PC-9 (cell line): ENCODE measurements at regions not wholly inside any gene's neighbourhood (a gene's known extent, or its start where the extent isn't known, plus 50 kb on each side); places are given as distances from the start of the nearest gene placed in this dataset.

Experiments used
- BruUV-seq: library from RNA; stranded (reverse); fragments of 400-500 nt; replicated peaks from 2 replicates; lab custom pipeline; 2021; lab: Mats Ljungman, UMichigan
- CTCF ChIA-PET: fragments of 300-600 bp; sonication (Branson Sonifier 250); formaldehyde crosslinking; loops from one replicate; lab custom pipeline; 2022; ENCODE audit warnings: antibody characterized with exemption; lab: Charles Lee
- POLR2A ChIA-PET: fragments of 300-600 bp; sonication (Branson Sonifier 250); formaldehyde crosslinking; loops from one replicate; lab custom pipeline; 2022; ENCODE audit warnings: antibody characterized with exemption; ENCODE audit not compliant: unreplicated experiment; lab: Charles Lee
- DNase-seq, 2 experiments: peaks; one replicate each; pipeline versions ENCODE4 v3.0.0 to v3.0.0-alpha.2; 2015 to 2022; ENCODE audit warnings: mixed read lengths in 1 of 2
- H2AFZ ChIP-seq: fragments of 200-600 bp; sonication (generic); 2 replicates; pipeline ENCODE4 v1.8.1; 2017; ENCODE audit warnings: antibody characterized with exemption
- H3F3A ChIP-seq: fragments of 200-600 bp; sonication (generic); 2 replicates; pipeline ENCODE4 v1.8.1; 2017; ENCODE audit warnings: antibody characterized with exemption, mild to moderate bottlenecking, low read depth; ENCODE audit not compliant: insufficient read depth
- H3K27ac ChIP-seq: fragments of 200-600 bp; sonication (generic); 2 replicates; pipeline ENCODE4 v1.6.1; 2016; ENCODE audit warnings: mixed run types
- H3K27me3 ChIP-seq: fragments of 200-600 bp; sonication (generic); 2 replicates; pipeline ENCODE4 v1.6.1; 2016; ENCODE audit warnings: low read depth, mixed run types; ENCODE audit not compliant: insufficient read depth
- H3K36me3 ChIP-seq: fragments of 200-600 bp; sonication (generic); 2 replicates; pipeline ENCODE4 v1.6.1; 2016; ENCODE audit warnings: low read depth, mixed run types
- H3K4me1 ChIP-seq: fragments of 200-600 bp; sonication (generic); replicated peaks from 2 replicates; pipeline ENCODE4 v1.6.1; 2016; ENCODE audit warnings: mixed run types; ENCODE audit not compliant: insufficient read depth
- H3K4me2 ChIP-seq: fragments of 200-600 bp; sonication (generic); 2 replicates; pipeline ENCODE4 v1.6.1; 2017; ENCODE audit warnings: mixed run types
- H3K4me3 ChIP-seq: fragments of 200-600 bp; sonication (generic); 2 replicates; pipeline ENCODE4 v1.6.1; 2016; ENCODE audit warnings: mixed run types
- H3K79me2 ChIP-seq: fragments of 200-600 bp; sonication (generic); 2 replicates; pipeline ENCODE4 v1.6.1; 2017; ENCODE audit warnings: low read depth, mixed run types
- H3K9me2 ChIP-seq: fragments of 200-600 bp; sonication (generic); 2 replicates; pipeline ENCODE4 v1.8.1; 2017; ENCODE audit warnings: mild to moderate bottlenecking; ENCODE audit not compliant: insufficient read depth
- H3K9me3 ChIP-seq: fragments of 200-600 bp; sonication (generic); 2 replicates; pipeline ENCODE4 v1.8.1; 2016; ENCODE audit warnings: low read depth; ENCODE audit not compliant: insufficient read depth
- H4K20me1 ChIP-seq: fragments of 200-600 bp; sonication (generic); 2 replicates; pipeline ENCODE4 v1.8.1; 2017; ENCODE audit not compliant: insufficient read depth
- EZH2 ChIP-seq: fragments of 200-600 bp; sonication (generic); IDR thresholded peaks from 2 replicates; pipeline ENCODE4 v1.8.0; 2017; ENCODE audit warnings: antibody characterized with exemption, low read depth
- intact Hi-C: fragments of 100-400 bp; cut with micrococcal nuclease; formaldehyde crosslinking; loops from one replicate; pipeline ENCODE4 v1.10.0; 2022; ENCODE audit not compliant: unreplicated experiment
- TF ChIP-seq, protein P1 (sequence below): fragments of 200-600 bp; sonication (generic); conservative IDR thresholded peaks from 2 replicates; pipeline ENCODE4 v1.6.1; 2017; ENCODE audit warnings: mixed run types, antibody characterized with exemption, mild to moderate bottlenecking, moderate library complexity

GRCh38 chr9:82385633-82386032 is 397.1 kb downstream of the SPATA31D1 start:
- Histone ChIP-seq H3K36me3 (no peaks in the 10 kb centered on the region), H2AFZ (no peak overlapping the region), H3K27ac (no peak overlapping the region), H3F3A (no peaks in the 10 kb centered on the region), H3K9me2 (no peaks in the 10 kb centered on the region), H3K4me1 (no peaks in the 10 kb centered on the region), H3K4me2 (peak overlapping the region; percentile 1; the same call in 1 of the 2 replicates), H3K4me3 (no peak overlapping the region), H3K27me3 (no peaks in the 10 kb centered on the region), H3K79me2 (no peaks in the 10 kb centered on the region), H3K9me3 (no peaks in the 10 kb centered on the region), H4K20me1 (no peaks in the 10 kb centered on the region)
- POLR2A ChIA-PET, result no interaction called here
- no peak for DNase-seq
- BruUV-seq, result no TSS peak
- TF ChIP-seq, protein P1, sequence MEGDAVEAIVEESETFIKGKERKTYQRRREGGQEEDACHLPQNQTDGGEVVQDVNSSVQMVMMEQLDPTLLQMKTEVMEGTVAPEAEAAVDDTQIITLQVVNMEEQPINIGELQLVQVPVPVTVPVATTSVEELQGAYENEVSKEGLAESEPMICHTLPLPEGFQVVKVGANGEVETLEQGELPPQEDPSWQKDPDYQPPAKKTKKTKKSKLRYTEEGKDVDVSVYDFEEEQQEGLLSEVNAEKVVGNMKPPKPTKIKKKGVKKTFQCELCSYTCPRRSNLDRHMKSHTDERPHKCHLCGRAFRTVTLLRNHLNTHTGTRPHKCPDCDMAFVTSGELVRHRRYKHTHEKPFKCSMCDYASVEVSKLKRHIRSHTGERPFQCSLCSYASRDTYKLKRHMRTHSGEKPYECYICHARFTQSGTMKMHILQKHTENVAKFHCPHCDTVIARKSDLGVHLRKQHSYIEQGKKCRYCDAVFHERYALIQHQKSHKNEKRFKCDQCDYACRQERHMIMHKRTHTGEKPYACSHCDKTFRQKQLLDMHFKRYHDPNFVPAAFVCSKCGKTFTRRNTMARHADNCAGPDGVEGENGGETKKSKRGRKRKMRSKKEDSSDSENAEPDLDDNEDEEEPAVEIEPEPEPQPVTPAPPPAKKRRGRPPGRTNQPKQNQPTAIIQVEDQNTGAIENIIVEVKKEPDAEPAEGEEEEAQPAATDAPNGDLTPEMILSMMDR, result no peak
- no peak for TF ChIP-seq EZH2
- CTCF ChIA-PET, result no interaction called here
- intact Hi-C loops, result no loop called here

GRCh38 chr9:82397534-82397933 is 409.0 kb downstream of the SPATA31D1 start:
- no peak overlapping the region for H2AFZ ChIP-seq
- H4K20me1 ChIP-seq, result no peaks in the 10 kb centered on the region
- no peaks in the 10 kb centered on the region for H3K4me1 ChIP-seq
- H3K9me3 ChIP-seq, result no peaks in the 10 kb centered on the region
- no peak overlapping the region for H3K4me3 ChIP-seq
- H3F3A ChIP-seq, result no peaks in the 10 kb centered on the region
- H3K79me2 ChIP-seq, result no peaks in the 10 kb centered on the region
- intact Hi-C loops, result no loop called here
- no peak overlapping the region for H3K27ac ChIP-seq
- no peaks in the 10 kb centered on the region for H3K9me2 ChIP-seq
- no peaks in the 10 kb centered on the region for H3K36me3 ChIP-seq
- ChIA-PET CTCF (no interaction called here), POLR2A (no interaction called here)
- no peak for DNase-seq
- H3K27me3 ChIP-seq, result no peaks in the 10 kb centered on the region
- no TSS peak for BruUV-seq
- no peak overlapping the region for H3K4me2 ChIP-seq
- TF ChIP-seq, protein P1, result no peak
- TF ChIP-seq EZH2, result no peak

GRCh38 chr9:82404196-82404870 is 415.8 kb downstream of the SPATA31D1 start:
- Histone ChIP-seq H3K4me3 (no peak overlapping the region), H3K79me2 (no peaks in the 10 kb centered on the region), H3K27ac (no peak overlapping the region), H2AFZ (no peak overlapping the region), H3K4me2 (no peak overlapping the region), H3F3A (no peaks in the 10 kb centered on the region), H3K36me3 (no peaks in the 10 kb centered on the region), H3K9me3 (no peaks in the 10 kb centered on the region), H3K4me1 (no peaks in the 10 kb centered on the region), H3K27me3 (no peaks in the 10 kb centered on the region), H4K20me1 (no peaks in the 10 kb centered on the region), H3K9me2 (no peaks in the 10 kb centered on the region)
- DNase-seq, result no peak
- CTCF ChIA-PET, result no interaction called here
- TF ChIP-seq EZH2, result no peak
- TF ChIP-seq, protein P1, result no peak
- BruUV-seq, result no TSS peak
- intact Hi-C loops, result no loop called here
- POLR2A ChIA-PET, result interaction anchor here (0.6 kb wide), 1 partner anchor 763 kb away, joined by 4 read pairs; no protein-coding TSS in a partner anchor
